ENCODE measurements at regions not wholly inside any gene's neighbourhood (a gene's known extent, or its start where the extent isn't known, plus 50 kb on each side); places are given as distances from the start of the nearest gene placed in this dataset.

DNA sequence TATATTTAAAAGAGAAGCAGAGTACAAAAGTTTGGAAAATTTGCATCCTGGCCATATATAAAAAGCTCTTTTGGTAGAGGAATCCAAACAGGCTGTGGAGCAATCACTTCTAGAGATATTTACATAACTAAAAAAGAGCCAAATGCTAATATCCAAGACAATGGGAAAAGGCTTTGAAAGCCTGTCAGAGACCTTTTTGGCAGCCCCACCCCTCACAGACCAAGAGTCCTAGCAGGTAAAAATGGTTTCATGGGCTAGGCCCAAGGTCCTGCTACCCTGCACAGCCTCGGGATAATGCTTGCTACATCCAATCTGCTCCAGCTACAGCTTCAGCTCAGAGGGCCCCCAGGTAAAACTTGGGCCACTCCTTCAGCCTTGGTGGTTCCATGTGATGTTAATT is 430.2 kb upstream of the KCND2 start:
- TF ChIP-seq, protein P1, sequence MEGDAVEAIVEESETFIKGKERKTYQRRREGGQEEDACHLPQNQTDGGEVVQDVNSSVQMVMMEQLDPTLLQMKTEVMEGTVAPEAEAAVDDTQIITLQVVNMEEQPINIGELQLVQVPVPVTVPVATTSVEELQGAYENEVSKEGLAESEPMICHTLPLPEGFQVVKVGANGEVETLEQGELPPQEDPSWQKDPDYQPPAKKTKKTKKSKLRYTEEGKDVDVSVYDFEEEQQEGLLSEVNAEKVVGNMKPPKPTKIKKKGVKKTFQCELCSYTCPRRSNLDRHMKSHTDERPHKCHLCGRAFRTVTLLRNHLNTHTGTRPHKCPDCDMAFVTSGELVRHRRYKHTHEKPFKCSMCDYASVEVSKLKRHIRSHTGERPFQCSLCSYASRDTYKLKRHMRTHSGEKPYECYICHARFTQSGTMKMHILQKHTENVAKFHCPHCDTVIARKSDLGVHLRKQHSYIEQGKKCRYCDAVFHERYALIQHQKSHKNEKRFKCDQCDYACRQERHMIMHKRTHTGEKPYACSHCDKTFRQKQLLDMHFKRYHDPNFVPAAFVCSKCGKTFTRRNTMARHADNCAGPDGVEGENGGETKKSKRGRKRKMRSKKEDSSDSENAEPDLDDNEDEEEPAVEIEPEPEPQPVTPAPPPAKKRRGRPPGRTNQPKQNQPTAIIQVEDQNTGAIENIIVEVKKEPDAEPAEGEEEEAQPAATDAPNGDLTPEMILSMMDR (IDR thresholded peaks at IDR 0.05 in 4 of 5, conservative IDR thresholded peaks at IDR 0.05 in 1 of 5), result no peak
- TF ChIP-seq POLR2A (IDR thresholded peaks at IDR 0.05), result no peak

Measured in gastrocnemius medialis (tissue), 4 donors.